Neuronal stem cell (in vitro differentiated cells): ENCODE measurements at regions not wholly inside any gene's neighbourhood (a gene's known extent, or its start where the extent isn't known, plus 50 kb on each side); places are given as distances from the start of the nearest gene placed in this dataset.

Experiments used
- DNase-seq: peaks from one replicate; pipeline ENCODE4 v3.0.0-alpha.2; 2013; ENCODE audit warnings: low spot score
- H2AFZ ChIP-seq: one replicate; pipeline ENCODE4 v1.6.1; 2013; ENCODE audit warnings: mild to moderate bottlenecking, low read length, inconsistent platforms
- H2AK5ac ChIP-seq: 2 replicates; pipeline ENCODE4 v1.6.1; 2013; ENCODE audit warnings: low read depth, mild to moderate bottlenecking, inconsistent platforms, low read length, moderate library complexity, mixed read lengths
- H2BK120ac ChIP-seq: 2 replicates; pipeline ENCODE4 v1.6.1; 2013; ENCODE audit warnings: low read depth, mild to moderate bottlenecking, inconsistent platforms, low read length, moderate library complexity, mixed read lengths
- H2BK12ac ChIP-seq: one replicate; pipeline ENCODE4 v1.6.1; 2013; ENCODE audit warnings: low read length, inconsistent platforms
- H2BK15ac ChIP-seq: 2 replicates; pipeline ENCODE4 v1.6.1; 2013; ENCODE audit warnings: mild to moderate bottlenecking, low read length, inconsistent platforms, mixed read lengths
- H2BK5ac ChIP-seq: one replicate; pipeline ENCODE4 v1.6.1; 2013; ENCODE audit warnings: inconsistent platforms, mild to moderate bottlenecking, low read length, moderate library complexity
- H3K14ac ChIP-seq: one replicate; pipeline ENCODE4 v1.6.1; 2013; ENCODE audit warnings: low read length, inconsistent platforms
- H3K18ac ChIP-seq: 2 replicates; pipeline ENCODE4 v1.6.1; 2013; ENCODE audit warnings: low read length, inconsistent platforms
- H3K23ac ChIP-seq: 2 replicates; pipeline ENCODE4 v1.6.1; 2013; ENCODE audit warnings: low read depth, mild to moderate bottlenecking, mixed read lengths, low read length, inconsistent platforms; ENCODE audit not compliant: poor library complexity
- H3K27ac ChIP-seq: replicated peaks from 3 replicates; pipeline ENCODE4 v1.5.1; 2013; ENCODE audit warnings: low read length, inconsistent platforms
- H3K27me3 ChIP-seq, 3 experiments: 2 replicates each; pipeline ENCODE4 v1.6.1; 2013; ENCODE audit warnings: low read length in 3 of 3, mild to moderate bottlenecking in 2 of 3, inconsistent platforms in 1 of 3, low read depth in 1 of 3, mixed read lengths in 1 of 3, moderate library complexity in 1 of 3; ENCODE audit not compliant: control insufficient read depth in 3 of 3, insufficient read depth in 3 of 3
- H3K36me3 ChIP-seq, 2 donors: replicated peaks in 1 of 2; 2 replicates each; pipeline ENCODE4 v1.6.1; 2013; ENCODE audit warnings: low read length in 2 of 2; ENCODE audit not compliant: control insufficient read depth in 2 of 2, insufficient read depth in 2 of 2
- H3K4ac ChIP-seq: 2 replicates; pipeline ENCODE4 v1.6.1; 2013; ENCODE audit warnings: inconsistent platforms, mild to moderate bottlenecking, low read length, moderate library complexity
- H3K4me1 ChIP-seq, 2 donors: 1 replicate in 1 of 2; 2 replicates in 1 of 2; pipeline ENCODE4 v1.6.1; 2013; ENCODE audit warnings: low read length in 2 of 2, low read depth in 1 of 2; ENCODE audit not compliant: control insufficient read depth in 2 of 2, insufficient read depth in 1 of 2
- H3K4me2 ChIP-seq: one replicate; pipeline ENCODE4 v1.6.1; 2013; ENCODE audit warnings: mild to moderate bottlenecking, low read length, inconsistent platforms; ENCODE audit not compliant: insufficient read depth, poor library complexity, severe bottlenecking
- H3K4me3 ChIP-seq, 2 donors: 2 replicates each; pipeline ENCODE4 v1.5.1; 2013; ENCODE audit warnings: low read length in 2 of 2, mild to moderate bottlenecking in 2 of 2, inconsistent platforms in 1 of 2, moderate library complexity in 1 of 2
- H3K79me1 ChIP-seq: one replicate; pipeline ENCODE4 v1.6.1; 2013; ENCODE audit warnings: low read depth, mild to moderate bottlenecking, inconsistent platforms, low read length, moderate library complexity
- H3K9ac ChIP-seq: one replicate; pipeline ENCODE4 v1.6.1; 2013; ENCODE audit warnings: mild to moderate bottlenecking, low read depth, low read length, inconsistent platforms; ENCODE audit not compliant: poor library complexity
- H3K9me3 ChIP-seq, 2 donors: replicated peaks in 1 of 2; 2 replicates each; pipeline versions ENCODE3 to v1.6.1; 2013; ENCODE audit warnings: low read length in 2 of 2, mild to moderate bottlenecking in 2 of 2, inconsistent platforms in 1 of 2, low read depth in 1 of 2, mixed read lengths in 1 of 2, moderate library complexity in 1 of 2; ENCODE audit not compliant: control insufficient read depth in 2 of 2, insufficient read depth in 1 of 2
- H4K8ac ChIP-seq: one replicate; pipeline ENCODE4 v1.6.1; 2013; ENCODE audit warnings: low read depth, mild to moderate bottlenecking, inconsistent platforms, low read length, moderate library complexity
- H4K91ac ChIP-seq: one replicate; pipeline ENCODE4 v1.6.1; 2013; ENCODE audit warnings: low read length, low read depth, mild to moderate bottlenecking, inconsistent platforms; ENCODE audit not compliant: poor library complexity
- WGBS, 2 donors: extraction: QIAGEN DNeasy Blood & Tissue Kit; methylation state at CpG; one replicate each; pipeline ENCODE4 v1.1.7; 2013; ENCODE audit warnings: missing lambda C conversion rate in 2 of 2, mixed read lengths in 1 of 2; ENCODE audit not compliant: insufficient read length in 2 of 2, insufficient replicate concordance in 1 of 2; ENCODE audit errors: extremely low coverage in 2 of 2; 5-methylcytosine and 5-hydroxymethylcytosine counted together

- Histone ChIP-seq H4K8ac (no peak overlapping the region), H3K9ac (no peak overlapping the region), H2BK12ac (no peak overlapping the region), H4K91ac (no peak overlapping the region), H3K4me1 (no peaks in the 10 kb centered on the region), H3K4me2 (no peak overlapping the region), H2BK5ac (no peak overlapping the region), H2BK15ac (no peak overlapping the region), H3K79me1 (no peaks in the 10 kb centered on the region), H3K4ac (no peak overlapping the region), H2BK120ac (no peak overlapping the region), H3K14ac (no peak overlapping the region), H3K27ac (no peak overlapping the region), H3K36me3 (no peaks in the 10 kb centered on the region), H2AFZ (no peak overlapping the region), H3K23ac (no peak overlapping the region), H3K18ac (no peak overlapping the region), H3K4me3 (no peak overlapping the region), H3K27me3 (no peaks in the 10 kb centered on the region), H3K9me3 (no peaks in the 10 kb centered on the region), H2AK5ac (no peak overlapping the region)
- no peak for DNase-seq
- WGBS, 2 donors, result no CpG with 5 or more reads among the region's 2 CpGs
Observed at GRCh38 chr11:100472727-100473389, 214.2 kb upstream of the ARHGAP42 start.

- Histone ChIP-seq H2BK5ac (no peak overlapping the region), H3K4ac (no peak overlapping the region), H3K14ac (no peak overlapping the region), H4K8ac (no peak overlapping the region), H2BK120ac (no peak overlapping the region), H3K18ac (no peak overlapping the region), H3K27me3 (no peaks in the 10 kb centered on the region), H3K4me1 (no peaks in the 10 kb centered on the region), H3K9ac (no peak overlapping the region), H3K79me1 (no peaks in the 10 kb centered on the region), H2AK5ac (no peak overlapping the region), H2BK15ac (no peak overlapping the region), H3K9me3 (no peaks in the 10 kb centered on the region), H3K27ac (no peak overlapping the region), H3K23ac (no peak overlapping the region), H3K36me3 (no peaks in the 10 kb centered on the region), H3K4me2 (no peak overlapping the region), H2AFZ (no peak overlapping the region), H4K91ac (no peak overlapping the region), H2BK12ac (no peak overlapping the region), H3K4me3 (no peak overlapping the region)
- WGBS, 2 donors, result no CpG with 5 or more reads among the region's 1 CpG
- DNase-seq, result no peak
Observed at GRCh38 chr11:100473390-100473740, 213.7 kb upstream of the ARHGAP42 start.

GRCh38 chr11:100484948-100485347 lies 202.1 kb upstream of the ARHGAP42 start:
- no peaks in the 10 kb centered on the region for H3K79me1 ChIP-seq
- H2AFZ ChIP-seq, result no peak overlapping the region
- H3K27me3 ChIP-seq, result no peaks in the 10 kb centered on the region
- H3K23ac ChIP-seq, result no peak overlapping the region
- H2BK15ac ChIP-seq, result no peak overlapping the region
- WGBS, 2 donors, result no CpG with 5 or more reads among the region's 2 CpGs
- DNase-seq, result no peak
- H3K9me3 ChIP-seq, result no peaks in the 10 kb centered on the region
- H3K27ac ChIP-seq, result no peak overlapping the region
- no peak overlapping the region for H2BK12ac ChIP-seq
- no peak overlapping the region for H3K4me3 ChIP-seq
- H3K14ac ChIP-seq, result no peak overlapping the region
- H2BK120ac ChIP-seq, result no peak overlapping the region
- no peak overlapping the region for H2BK5ac ChIP-seq
- no peaks in the 10 kb centered on the region for H3K36me3 ChIP-seq
- H2AK5ac ChIP-seq, result no peak overlapping the region
- H3K4ac ChIP-seq, result no peak overlapping the region
- H3K4me1 ChIP-seq, result no peaks in the 10 kb centered on the region
- H3K9ac ChIP-seq, result no peak overlapping the region
- H3K18ac ChIP-seq, result no peak overlapping the region
- H4K91ac ChIP-seq, result no peak overlapping the region
- no peak overlapping the region for H3K4me2 ChIP-seq
- no peak overlapping the region for H4K8ac ChIP-seq

GRCh38 chr11:100498780-100499179 lies 188.3 kb upstream of the ARHGAP42 start:
- 100% methylated on average over 1 of the region's 3 CpGs; no CpG with 5 or more reads in 1 of the 2 donors for WGBS, 2 donors
- no peak for DNase-seq
- no peak overlapping the region for H2BK120ac ChIP-seq

More at GRCh38 chr11:100498780-100499179, 188.3 kb upstream of the ARHGAP42 start:
- Histone ChIP-seq H3K23ac (no peak overlapping the region), H2BK15ac (no peak overlapping the region), H3K36me3 (no peaks in the 10 kb centered on the region), H4K91ac (no peak overlapping the region), H3K79me1 (no peaks in the 10 kb centered on the region), H2AK5ac (no peak overlapping the region), H2AFZ (no peak overlapping the region), H3K27me3 (no peaks in the 10 kb centered on the region), H3K4ac (no peak overlapping the region), H3K18ac (no peak overlapping the region), H2BK5ac (no peak overlapping the region), H3K9me3 (no peaks in the 10 kb centered on the region), H2BK12ac (no peak overlapping the region), H3K14ac (no peak overlapping the region), H3K9ac (no peak overlapping the region), H4K8ac (no peak overlapping the region), H3K4me3 (no peak overlapping the region), H3K27ac (no peak overlapping the region), H3K4me2 (no peak overlapping the region), H3K4me1 (no peaks in the 10 kb centered on the region)
